ENCODE measurements at regions not wholly inside any gene's neighbourhood (a gene's known extent, or its start where the extent isn't known, plus 50 kb on each side); places are given as distances from the start of the nearest gene placed in this dataset.

GRCh38 chr15:29534378-29534777, 264.8 kb upstream of the NSMCE3 start:
- TF ChIP-seq CTCF (conservative IDR thresholded peaks at IDR 0.05 in 1 of 2, IDR thresholded peaks at IDR 0.05 in 1 of 2; ENCODE audit: low read depth in 1 of 2, low read length in 2 of 2) = no peak
- TF ChIP-seq EZH2 (IDR thresholded peaks at IDR 0.05; ENCODE audit: low read length, missing control alignments) = no peak

Measured in fibroblast of lung (primary cell).